Brain microvascular endothelial cell (primary cell): ENCODE measurements at regions not wholly inside any gene's neighbourhood (a gene's known extent, or its start where the extent isn't known, plus 50 kb on each side); places are given as distances from the start of the nearest gene placed in this dataset.

Source experiments
- DNase-seq: peaks from one replicate; pipeline ENCODE4 v3.0.0-alpha.2; 2020
- H3K27ac ChIP-seq: fragments of 250-450 bp; sonication (Bioruptor Pico); 2 replicates; pipeline ENCODE4 v1.5.1; 2020; ENCODE audit warnings: mild to moderate bottlenecking, moderate library complexity
- H3K27me3 ChIP-seq: fragments of 250-450 bp; sonication (Bioruptor Pico); replicated peaks from 2 replicates; pipeline ENCODE4 v1.5.1; 2020; ENCODE audit warnings: mild to moderate bottlenecking
- H3K36me3 ChIP-seq: fragments of 250-450 bp; sonication (Bioruptor Pico); replicated peaks from 2 replicates; pipeline ENCODE4 v1.5.1; 2020; ENCODE audit warnings: mild to moderate bottlenecking
- H3K4me3 ChIP-seq: 2 replicates; pipeline ENCODE4 v1.5.1; 2011; ENCODE audit warnings: low read depth, mild to moderate bottlenecking, control low read depth, low read length, moderate library complexity
- CTCF ChIP-seq: IDR thresholded peaks from 2 replicates; pipeline ENCODE4 v1.5.1; 2011; ENCODE audit warnings: low read depth, mild to moderate bottlenecking, moderate library complexity, low read length, control low read depth, inconsistent platforms; ENCODE audit errors: missing control alignments
- in situ Hi-C: cut with HindIII; loops from 2 replicates; pipeline ENCODE4 v1.10.0; 2017; ENCODE audit warnings: low sequenced_read_pairs, low pct_ligation_motif_present

- in situ Hi-C loops, result no loop called here
- no peak for DNase-seq
- Histone ChIP-seq H3K36me3 (no peaks in the 10 kb centered on the region), H3K27me3 (no peaks in the 10 kb centered on the region), H3K4me3 (no peak overlapping the region), H3K27ac (no peak overlapping the region)
- TF ChIP-seq CTCF, result no peak
Observed at GRCh38 chr10:4688601-4689000, 137.4 kb upstream of the AKR1E2 start.

GRCh38 chr10:4688168-4688567 is 137.8 kb upstream of the AKR1E2 start:
- TF ChIP-seq CTCF, result no peak
- Histone ChIP-seq H3K4me3 (no peak overlapping the region), H3K27ac (no peak overlapping the region), H3K36me3 (no peaks in the 10 kb centered on the region), H3K27me3 (no peaks in the 10 kb centered on the region)
- in situ Hi-C loops, result no loop called here
- DNase-seq, result no peak

- H3K27ac ChIP-seq, result no peak overlapping the region
- H3K27me3 ChIP-seq, result no peaks in the 10 kb centered on the region
- H3K4me3 ChIP-seq, result no peak overlapping the region
- in situ Hi-C loops, result no loop called here
- no peak for DNase-seq
- TF ChIP-seq CTCF, result no peak
- no peaks in the 10 kb centered on the region for H3K36me3 ChIP-seq
Observed at GRCh38 chr10:4687397-4687796, 138.6 kb upstream of the AKR1E2 start.

- DNase-seq, result peak; percentile 81
- no peaks in the 10 kb centered on the region for H3K36me3 ChIP-seq
- H3K27ac ChIP-seq, result peak overlapping the region; percentile 22
- TF ChIP-seq CTCF, result no peak
- in situ Hi-C loops, result no loop called here
- H3K27me3 ChIP-seq, result no peaks in the 10 kb centered on the region
- H3K4me3 ChIP-seq, result no peak overlapping the region
Observed at GRCh38 chr10:4686644-4686996, 139.4 kb upstream of the AKR1E2 start.

GRCh38 chr10:4685904-4686643 is 139.9 kb upstream of the AKR1E2 start:
- Histone ChIP-seq H3K27ac (peak overlapping the region; percentile 22), H3K4me3 (no peak overlapping the region)
- in situ Hi-C loops, result no loop called here

More at GRCh38 chr10:4685904-4686643, 139.9 kb upstream of the AKR1E2 start:
- no peaks in the 10 kb centered on the region for H3K36me3 ChIP-seq
- no peak for TF ChIP-seq CTCF
- DNase-seq, result no peak
- no peaks in the 10 kb centered on the region for H3K27me3 ChIP-seq
